Sigmoid colon (tissue), 4 donors: ENCODE measurements at regions not wholly inside any gene's neighbourhood (a gene's known extent, or its start where the extent isn't known, plus 50 kb on each side); places are given as distances from the start of the nearest gene placed in this dataset.

Source experiments
- EP300 ChIP-seq, 4 donors: sonication (generic); formaldehyde crosslinking; IDR thresholded peaks; one replicate each; pipeline ENCODE4 v1.6.1; 2017; ENCODE audit warnings: antibody characterized with exemption in 4 of 4
- POLR2A ChIP-seq, 2 donors: fragments of 450-650 bp; IDR thresholded peaks; one replicate each; pipeline ENCODE4 v1.6.1; 2016; ENCODE audit warnings: antibody characterized with exemption in 2 of 2, mild to moderate bottlenecking in 2 of 2, moderate library complexity in 2 of 2
- POLR2AphosphoS5 ChIP-seq, 4 donors: sonication (generic); formaldehyde crosslinking; IDR thresholded peaks; one replicate each; pipeline ENCODE4 v1.6.1; 2017; ENCODE audit warnings: antibody characterized with exemption in 4 of 4
- TF ChIP-seq, protein P1 (sequence below), 4 experiments: fragments of 450-650 bp in 3 of 4; fragments of 200-600 bp in 1 of 4; IDR thresholded peaks; one replicate each; pipeline ENCODE4 v1.5.1; 2016 to 2019; ENCODE audit warnings: antibody characterized with exemption in 4 of 4, mild to moderate bottlenecking in 3 of 4, moderate library complexity in 2 of 4

DNA sequence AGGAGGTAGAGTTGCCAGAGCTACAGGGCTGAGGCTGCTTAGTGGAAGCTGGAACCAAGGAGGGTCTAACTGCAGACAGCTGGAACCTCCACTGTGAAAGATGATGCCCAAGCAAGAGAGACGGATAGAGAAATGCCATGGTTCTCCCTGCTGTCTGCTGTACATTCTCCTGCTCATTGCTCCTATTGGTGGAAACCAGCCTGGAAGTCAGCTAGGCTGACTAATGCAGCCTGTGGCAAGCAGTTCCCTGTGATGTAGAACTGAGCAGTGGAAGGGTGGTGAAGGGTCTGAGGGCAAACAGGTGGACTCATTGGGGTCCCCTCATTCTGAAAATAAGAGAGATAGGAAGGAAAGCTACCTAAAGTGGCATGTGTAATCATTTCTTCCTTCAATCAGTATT is 563.6 kb downstream of the SLC4A3 start:
- no peak for TF ChIP-seq EP300 (IDR thresholded peaks at IDR 0.05)
- no peak for TF ChIP-seq POLR2A (IDR thresholded peaks at IDR 0.05)
- TF ChIP-seq, protein P1, sequence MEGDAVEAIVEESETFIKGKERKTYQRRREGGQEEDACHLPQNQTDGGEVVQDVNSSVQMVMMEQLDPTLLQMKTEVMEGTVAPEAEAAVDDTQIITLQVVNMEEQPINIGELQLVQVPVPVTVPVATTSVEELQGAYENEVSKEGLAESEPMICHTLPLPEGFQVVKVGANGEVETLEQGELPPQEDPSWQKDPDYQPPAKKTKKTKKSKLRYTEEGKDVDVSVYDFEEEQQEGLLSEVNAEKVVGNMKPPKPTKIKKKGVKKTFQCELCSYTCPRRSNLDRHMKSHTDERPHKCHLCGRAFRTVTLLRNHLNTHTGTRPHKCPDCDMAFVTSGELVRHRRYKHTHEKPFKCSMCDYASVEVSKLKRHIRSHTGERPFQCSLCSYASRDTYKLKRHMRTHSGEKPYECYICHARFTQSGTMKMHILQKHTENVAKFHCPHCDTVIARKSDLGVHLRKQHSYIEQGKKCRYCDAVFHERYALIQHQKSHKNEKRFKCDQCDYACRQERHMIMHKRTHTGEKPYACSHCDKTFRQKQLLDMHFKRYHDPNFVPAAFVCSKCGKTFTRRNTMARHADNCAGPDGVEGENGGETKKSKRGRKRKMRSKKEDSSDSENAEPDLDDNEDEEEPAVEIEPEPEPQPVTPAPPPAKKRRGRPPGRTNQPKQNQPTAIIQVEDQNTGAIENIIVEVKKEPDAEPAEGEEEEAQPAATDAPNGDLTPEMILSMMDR (IDR thresholded peaks at IDR 0.05): no peak
- TF ChIP-seq POLR2AphosphoS5 (IDR thresholded peaks at IDR 0.05): no peak
